DND-41 (cell line): ENCODE measurements at regions not wholly inside any gene's neighbourhood (a gene's known extent, or its start where the extent isn't known, plus 50 kb on each side); places are given as distances from the start of the nearest gene placed in this dataset.

Source experiments
- ATAC-seq: fragments of 200-7000 bp; cut with Tn5 transposase; 3 replicates; pipeline ENCODE4 v1.9.1; 2021; ENCODE audit warnings: low read depth; ENCODE audit not compliant: insufficient read depth
- DNase-seq: peaks from one replicate; pipeline ENCODE4 v3.0.0-alpha.2; 2020
- H2AFZ ChIP-seq: 2 replicates; pipeline ENCODE4 v1.6.0; 2012; ENCODE audit warnings: low read depth, low read length
- H3K27ac ChIP-seq: 2 replicates; pipeline ENCODE4 v1.5.1; 2012; ENCODE audit warnings: low read length, inconsistent platforms
- H3K27me3 ChIP-seq: fragments of 200-600 bp; sonication (generic); 2 replicates; pipeline ENCODE4 v1.6.0; 2012; ENCODE audit warnings: low read length, mild to moderate bottlenecking, inconsistent platforms; ENCODE audit not compliant: insufficient read depth, poor library complexity
- H3K36me3 ChIP-seq: 2 replicates; pipeline ENCODE4 v1.5.1; 2012; ENCODE audit warnings: low read length, inconsistent platforms; ENCODE audit not compliant: insufficient read depth
- H3K4me1 ChIP-seq: 2 replicates; pipeline ENCODE4 v1.5.1; 2012; ENCODE audit warnings: mild to moderate bottlenecking, low read length; ENCODE audit not compliant: insufficient read depth
- H3K4me2 ChIP-seq: 2 replicates; pipeline ENCODE4 v1.6.0; 2012; ENCODE audit warnings: mild to moderate bottlenecking, moderate library complexity, low read length, inconsistent platforms; ENCODE audit not compliant: insufficient read depth
- H3K4me3 ChIP-seq, 2 experiments: fragments of 200-600 bp in 1 of 2; shearing (Covaris generic) in 1 of 2; 2 replicates each; pipeline ENCODE4 v1.5.1; 2012 to 2016; ENCODE audit warnings: inconsistent platforms in 2 of 2, low read length in 2 of 2, mild to moderate bottlenecking in 2 of 2, low read depth in 1 of 2, moderate library complexity in 1 of 2
- H3K79me2 ChIP-seq: 2 replicates; pipeline ENCODE4 v1.6.0; 2012; ENCODE audit warnings: low read length, inconsistent platforms; ENCODE audit not compliant: insufficient read depth
- H3K9ac ChIP-seq: 2 replicates; pipeline ENCODE4 v1.6.0; 2012; ENCODE audit warnings: low read depth, mild to moderate bottlenecking, inconsistent platforms, low read length, moderate library complexity
- H3K9me3 ChIP-seq: 2 replicates; pipeline ENCODE4 v1.5.1; 2012; ENCODE audit warnings: low read length, moderate library complexity, mild to moderate bottlenecking, inconsistent platforms; ENCODE audit not compliant: insufficient read depth, severe bottlenecking
- H4K20me1 ChIP-seq: 2 replicates; pipeline ENCODE4 v1.6.0; 2012; ENCODE audit warnings: low read length; ENCODE audit not compliant: insufficient read depth
- CTCF ChIP-seq: IDR thresholded peaks from 2 replicates; pipeline ENCODE4 v1.5.1; 2012; ENCODE audit warnings: borderline replicate concordance, low read length, moderate library complexity, mild to moderate bottlenecking; ENCODE audit not compliant: poor library complexity, severe bottlenecking; ENCODE audit errors: extremely low read depth
- EZH2 ChIP-seq: IDR thresholded peaks from 3 replicates; pipeline ENCODE4 v1.6.1; 2012; ENCODE audit warnings: borderline replicate concordance, low read depth, mild to moderate bottlenecking, moderate library complexity, low read length, inconsistent platforms; ENCODE audit not compliant: severe bottlenecking

GRCh38 chr13:59504407-59504806 lies 659.3 kb downstream of the DIAPH3 start:
- H4K20me1 ChIP-seq = no peaks in the 10 kb centered on the region
- H3K27me3 ChIP-seq = no peaks in the 10 kb centered on the region
- H3K79me2 ChIP-seq = no peaks in the 10 kb centered on the region
- no peaks in the 10 kb centered on the region for H3K9me3 ChIP-seq
- H3K27ac ChIP-seq = no peak overlapping the region
- no peak overlapping the region for H3K9ac ChIP-seq
- H3K4me2 ChIP-seq = no peak overlapping the region
- H3K4me3 ChIP-seq = no peak overlapping the region
- no peaks in the 10 kb centered on the region for H3K4me1 ChIP-seq
- TF ChIP-seq EZH2 (no peak), CTCF (no peak)
- H2AFZ ChIP-seq = no peak overlapping the region
- ATAC-seq (no peak), DNase-seq (no peak)
- H3K36me3 ChIP-seq = no peaks in the 10 kb centered on the region

- H3K4me3 ChIP-seq = no peak overlapping the region
- no peaks in the 10 kb centered on the region for H3K79me2 ChIP-seq
- DNase-seq = no peak
- no peaks in the 10 kb centered on the region for H3K9me3 ChIP-seq
- H3K9ac ChIP-seq = no peak overlapping the region
- no peak for TF ChIP-seq EZH2
- no peak for TF ChIP-seq CTCF
- H3K4me2 ChIP-seq = no peak overlapping the region
- H3K4me1 ChIP-seq = no peaks in the 10 kb centered on the region
- H3K27me3 ChIP-seq = no peaks in the 10 kb centered on the region
- H2AFZ ChIP-seq = no peak overlapping the region
- H4K20me1 ChIP-seq = no peaks in the 10 kb centered on the region
- H3K36me3 ChIP-seq = no peaks in the 10 kb centered on the region
- no peak overlapping the region for H3K27ac ChIP-seq
- no peak for ATAC-seq
Observed at GRCh38 chr13:59510386-59510785, 653.3 kb downstream of the DIAPH3 start.

- Histone ChIP-seq H3K27me3 (no peaks in the 10 kb centered on the region), H2AFZ (no peak overlapping the region), H3K4me3 (no peak overlapping the region), H3K79me2 (no peaks in the 10 kb centered on the region), H4K20me1 (no peaks in the 10 kb centered on the region), H3K4me2 (no peak overlapping the region), H3K4me1 (no peaks in the 10 kb centered on the region), H3K9ac (no peak overlapping the region), H3K36me3 (no peaks in the 10 kb centered on the region), H3K9me3 (no peaks in the 10 kb centered on the region), H3K27ac (no peak overlapping the region)
- TF ChIP-seq CTCF (no peak), EZH2 (no peak)
- DNase-seq (no peak), ATAC-seq (no peak)
Observed at GRCh38 chr13:59513686-59514085, 650.0 kb downstream of the DIAPH3 start.

- Histone ChIP-seq H3K4me2 (no peak overlapping the region), H3K4me1 (no peaks in the 10 kb centered on the region), H2AFZ (no peak overlapping the region)
Observed at GRCh38 chr13:59514316-59514715, 649.4 kb downstream of the DIAPH3 start.

More at GRCh38 chr13:59514316-59514715, 649.4 kb downstream of the DIAPH3 start:
- Histone ChIP-seq H3K9me3 (no peaks in the 10 kb centered on the region), H3K4me3 (no peak overlapping the region), H3K79me2 (no peaks in the 10 kb centered on the region), H3K36me3 (no peaks in the 10 kb centered on the region), H3K27me3 (no peaks in the 10 kb centered on the region), H3K9ac (no peak overlapping the region), H4K20me1 (no peaks in the 10 kb centered on the region), H3K27ac (no peak overlapping the region)
- no peak for TF ChIP-seq CTCF
- TF ChIP-seq EZH2 = no peak
- no peak for ATAC-seq
- no peak for DNase-seq
